DND-41 (cell line): ENCODE measurements at regions not wholly inside any gene's neighbourhood (a gene's known extent, or its start where the extent isn't known, plus 50 kb on each side); places are given as distances from the start of the nearest gene placed in this dataset.

ENCODE experiments used
- ATAC-seq: fragments of 200-7000 bp; cut with Tn5 transposase; 3 replicates; pipeline ENCODE4 v1.9.1; 2021; ENCODE audit warnings: low read depth; ENCODE audit not compliant: insufficient read depth
- DNase-seq: peaks from one replicate; pipeline ENCODE4 v3.0.0-alpha.2; 2020
- H2AFZ ChIP-seq: 2 replicates; pipeline ENCODE4 v1.6.0; 2012; ENCODE audit warnings: low read depth, low read length
- H3K27ac ChIP-seq: 2 replicates; pipeline ENCODE4 v1.5.1; 2012; ENCODE audit warnings: low read length, inconsistent platforms
- H3K27me3 ChIP-seq: fragments of 200-600 bp; sonication (generic); 2 replicates; pipeline ENCODE4 v1.6.0; 2012; ENCODE audit warnings: low read length, mild to moderate bottlenecking, inconsistent platforms; ENCODE audit not compliant: insufficient read depth, poor library complexity
- H3K36me3 ChIP-seq: 2 replicates; pipeline ENCODE4 v1.5.1; 2012; ENCODE audit warnings: low read length, inconsistent platforms; ENCODE audit not compliant: insufficient read depth
- H3K4me1 ChIP-seq: 2 replicates; pipeline ENCODE4 v1.5.1; 2012; ENCODE audit warnings: mild to moderate bottlenecking, low read length; ENCODE audit not compliant: insufficient read depth
- H3K4me2 ChIP-seq: 2 replicates; pipeline ENCODE4 v1.6.0; 2012; ENCODE audit warnings: mild to moderate bottlenecking, moderate library complexity, low read length, inconsistent platforms; ENCODE audit not compliant: insufficient read depth
- H3K4me3 ChIP-seq, 2 experiments: fragments of 200-600 bp in 1 of 2; shearing (Covaris generic) in 1 of 2; 2 replicates each; pipeline ENCODE4 v1.5.1; 2012 to 2016; ENCODE audit warnings: inconsistent platforms in 2 of 2, low read length in 2 of 2, mild to moderate bottlenecking in 2 of 2, low read depth in 1 of 2, moderate library complexity in 1 of 2
- H3K79me2 ChIP-seq: 2 replicates; pipeline ENCODE4 v1.6.0; 2012; ENCODE audit warnings: low read length, inconsistent platforms; ENCODE audit not compliant: insufficient read depth
- H3K9ac ChIP-seq: 2 replicates; pipeline ENCODE4 v1.6.0; 2012; ENCODE audit warnings: low read depth, mild to moderate bottlenecking, inconsistent platforms, low read length, moderate library complexity
- H3K9me3 ChIP-seq: 2 replicates; pipeline ENCODE4 v1.5.1; 2012; ENCODE audit warnings: low read length, moderate library complexity, mild to moderate bottlenecking, inconsistent platforms; ENCODE audit not compliant: insufficient read depth, severe bottlenecking
- H4K20me1 ChIP-seq: 2 replicates; pipeline ENCODE4 v1.6.0; 2012; ENCODE audit warnings: low read length; ENCODE audit not compliant: insufficient read depth
- EZH2 ChIP-seq: IDR thresholded peaks from 3 replicates; pipeline ENCODE4 v1.6.1; 2012; ENCODE audit warnings: borderline replicate concordance, low read depth, mild to moderate bottlenecking, moderate library complexity, low read length, inconsistent platforms; ENCODE audit not compliant: severe bottlenecking
- TF ChIP-seq, protein P1 (sequence below): IDR thresholded peaks from 2 replicates; pipeline ENCODE4 v1.5.1; 2012; ENCODE audit warnings: borderline replicate concordance, low read length, moderate library complexity, mild to moderate bottlenecking; ENCODE audit not compliant: poor library complexity, severe bottlenecking; ENCODE audit errors: extremely low read depth

DNA sequence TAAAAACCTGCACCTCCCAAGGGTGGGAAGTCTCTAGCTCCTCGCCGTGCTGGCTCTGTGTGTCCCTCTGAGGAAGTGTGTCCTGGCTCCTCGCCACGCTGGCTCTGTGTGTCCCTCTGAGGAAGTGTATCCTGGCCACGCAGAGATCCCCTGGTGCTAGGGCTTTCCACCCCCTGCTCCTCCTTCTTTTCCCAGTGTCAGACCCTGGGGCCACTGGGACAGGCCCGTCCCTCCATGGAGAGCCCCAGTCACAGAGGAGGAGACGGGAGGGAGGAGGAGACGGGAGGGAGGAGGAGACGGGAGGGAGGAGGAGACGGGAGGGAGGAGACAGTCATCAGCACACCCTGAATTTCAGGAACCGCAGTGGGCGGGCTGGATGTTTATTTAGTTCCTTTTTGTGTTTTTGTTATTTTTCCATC lies 53.8 kb upstream of the HGFAC start:
- Histone ChIP-seq H3K79me2 (no peaks in the 10 kb centered on the region), H3K9me3 (no peaks in the 10 kb centered on the region), H3K4me1 (no peaks in the 10 kb centered on the region), H3K27ac (no peak overlapping the region), H2AFZ (no peak overlapping the region), H3K36me3 (no peaks in the 10 kb centered on the region), H3K9ac (no peak overlapping the region), H3K4me3 (no peak overlapping the region), H3K4me2 (no peak overlapping the region), H4K20me1 (peaks cover 19% of the 10 kb centered on the region), H3K27me3 (no peaks in the 10 kb centered on the region)
- ATAC-seq, result no peak
- no peak for TF ChIP-seq EZH2
- TF ChIP-seq, protein P1, sequence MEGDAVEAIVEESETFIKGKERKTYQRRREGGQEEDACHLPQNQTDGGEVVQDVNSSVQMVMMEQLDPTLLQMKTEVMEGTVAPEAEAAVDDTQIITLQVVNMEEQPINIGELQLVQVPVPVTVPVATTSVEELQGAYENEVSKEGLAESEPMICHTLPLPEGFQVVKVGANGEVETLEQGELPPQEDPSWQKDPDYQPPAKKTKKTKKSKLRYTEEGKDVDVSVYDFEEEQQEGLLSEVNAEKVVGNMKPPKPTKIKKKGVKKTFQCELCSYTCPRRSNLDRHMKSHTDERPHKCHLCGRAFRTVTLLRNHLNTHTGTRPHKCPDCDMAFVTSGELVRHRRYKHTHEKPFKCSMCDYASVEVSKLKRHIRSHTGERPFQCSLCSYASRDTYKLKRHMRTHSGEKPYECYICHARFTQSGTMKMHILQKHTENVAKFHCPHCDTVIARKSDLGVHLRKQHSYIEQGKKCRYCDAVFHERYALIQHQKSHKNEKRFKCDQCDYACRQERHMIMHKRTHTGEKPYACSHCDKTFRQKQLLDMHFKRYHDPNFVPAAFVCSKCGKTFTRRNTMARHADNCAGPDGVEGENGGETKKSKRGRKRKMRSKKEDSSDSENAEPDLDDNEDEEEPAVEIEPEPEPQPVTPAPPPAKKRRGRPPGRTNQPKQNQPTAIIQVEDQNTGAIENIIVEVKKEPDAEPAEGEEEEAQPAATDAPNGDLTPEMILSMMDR, result no peak
- no peak for DNase-seq

DNA sequence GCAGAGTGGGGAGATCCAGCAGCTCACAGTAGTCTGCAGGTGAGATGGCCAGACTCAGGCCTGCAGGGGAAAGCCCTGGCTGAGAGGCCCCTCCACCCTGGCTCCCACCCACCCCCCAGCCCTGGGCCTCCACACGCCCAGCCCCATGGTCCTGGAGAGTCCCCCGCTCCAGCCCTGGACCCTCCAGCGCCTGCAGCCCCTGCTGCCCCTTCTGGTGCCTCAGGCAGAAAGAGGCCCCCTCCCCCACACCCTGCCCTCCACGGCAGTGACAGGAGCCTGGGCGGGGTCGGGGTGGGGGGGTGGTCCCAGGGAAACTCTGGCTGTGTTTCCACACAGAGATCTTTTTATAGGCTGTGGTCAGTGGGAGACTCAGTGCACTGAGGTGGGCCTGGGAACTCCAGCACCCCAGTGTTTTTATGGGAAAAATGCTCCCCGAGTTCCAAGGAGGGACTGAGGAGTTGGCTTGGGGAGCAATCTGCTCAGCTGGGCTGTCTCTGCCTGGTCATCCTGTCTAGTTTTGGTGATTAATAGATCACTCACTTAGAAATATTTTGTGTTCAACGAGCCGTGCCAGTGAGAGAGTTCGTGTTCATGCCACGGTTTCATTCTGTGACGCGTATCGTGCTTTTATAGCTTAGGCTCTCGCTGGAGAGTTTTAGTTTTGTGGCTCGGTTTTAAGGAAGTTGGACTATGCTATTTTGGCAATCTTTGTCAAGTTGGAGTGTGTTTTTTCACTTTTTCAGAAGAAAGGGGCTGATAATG lies 53.1 kb upstream of the HGFAC start:
- no peak overlapping the region for H3K4me2 ChIP-seq
- no peaks in the 10 kb centered on the region for H3K36me3 ChIP-seq
- peaks cover 19% of the 10 kb centered on the region for H4K20me1 ChIP-seq
- H2AFZ ChIP-seq, result no peak overlapping the region
- no peak overlapping the region for H3K4me3 ChIP-seq
- DNase-seq (no peak), ATAC-seq (no peak)
- TF ChIP-seq, protein P1, result no peak
- no peak for TF ChIP-seq EZH2
- H3K9ac ChIP-seq, result no peak overlapping the region
- H3K79me2 ChIP-seq, result no peaks in the 10 kb centered on the region
- H3K27me3 ChIP-seq, result no peaks in the 10 kb centered on the region
- no peaks in the 10 kb centered on the region for H3K9me3 ChIP-seq
- no peaks in the 10 kb centered on the region for H3K4me1 ChIP-seq
- H3K27ac ChIP-seq, result no peak overlapping the region

DNA sequence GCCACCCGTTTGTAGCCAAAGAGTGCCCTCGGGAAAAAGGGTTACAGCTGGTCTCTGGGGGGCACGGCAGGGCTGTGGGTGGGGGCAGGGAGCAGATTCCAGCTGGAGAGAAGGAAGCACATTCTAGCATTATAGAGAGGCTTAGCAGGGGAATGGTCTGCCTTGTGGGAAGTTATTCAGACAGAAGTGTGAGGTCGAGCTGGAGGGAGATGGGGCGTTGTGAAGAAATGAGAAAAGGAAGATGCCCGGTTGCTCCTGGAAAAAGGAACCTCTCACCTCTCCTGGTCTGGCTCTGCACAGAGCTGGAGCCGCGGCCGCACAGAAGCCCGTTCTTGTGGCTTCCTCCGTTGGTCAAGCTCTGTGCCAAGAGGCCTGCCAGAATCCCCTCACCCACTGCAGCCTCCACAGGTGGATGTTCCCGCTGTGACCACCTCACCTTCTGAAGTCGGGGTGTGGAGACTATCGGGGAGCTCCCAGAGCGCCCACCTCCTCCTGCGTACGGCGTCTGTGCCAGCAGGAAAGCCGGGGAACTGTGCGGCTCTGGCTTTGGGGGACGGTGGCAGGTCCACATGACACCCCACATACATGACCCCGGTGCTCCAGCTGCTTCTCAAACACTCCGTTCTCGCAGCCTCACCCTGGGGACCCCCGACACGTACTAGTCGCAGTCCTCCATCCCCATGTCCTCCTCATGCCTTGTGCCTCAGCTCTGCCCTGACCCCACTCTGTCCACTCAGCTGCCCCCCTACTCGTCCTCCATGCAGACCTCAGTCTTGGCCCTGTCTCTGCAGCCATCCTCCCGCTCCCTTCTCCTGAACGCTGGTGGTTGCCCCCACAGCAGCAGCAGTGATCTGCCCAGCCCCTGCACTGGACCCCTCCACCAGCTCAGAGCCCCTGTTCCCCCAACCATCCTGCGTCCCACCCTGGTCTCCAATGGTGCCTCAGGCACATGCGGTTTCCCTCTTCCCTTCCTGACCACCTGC lies 52.2 kb upstream of the HGFAC start:
- Histone ChIP-seq H4K20me1 (peaks cover 19% of the 10 kb centered on the region), H3K36me3 (no peaks in the 10 kb centered on the region), H3K27ac (no peak overlapping the region), H3K4me1 (no peaks in the 10 kb centered on the region), H3K27me3 (no peaks in the 10 kb centered on the region), H3K79me2 (no peaks in the 10 kb centered on the region), H3K9me3 (no peaks in the 10 kb centered on the region), H2AFZ (no peak overlapping the region), H3K4me2 (no peak overlapping the region), H3K9ac (no peak overlapping the region), H3K4me3 (no peak overlapping the region)
- TF ChIP-seq EZH2, result no peak
- TF ChIP-seq, protein P1, result no peak
- ATAC-seq (no peak), DNase-seq (no peak)
